Activated CD4-positive, alpha-beta memory T cell treated with anti-CD3 and anti-CD28 coated beads, Interleukin-2, amount 10 ng/mL, durations not matched to agents 7 days and 5 days (primary cell): ENCODE measurements at regions not wholly inside any gene's neighbourhood (a gene's known extent, or its start where the extent isn't known, plus 50 kb on each side); places are given as distances from the start of the nearest gene placed in this dataset.

ENCODE experiments used
- CTCF ChIA-PET: fragments of 350-600 bp; sonication (Branson Sonifier 250); formaldehyde crosslinking; loops from one replicate; lab custom pipeline; 2021; ENCODE audit warnings: antibody characterized with exemption, inconsistent platforms; lab: Charles Lee
- POLR2A ChIA-PET: fragments of 350-600 bp; sonication (Branson Sonifier 250); formaldehyde crosslinking; loops from one replicate; lab custom pipeline; 2021; ENCODE audit warnings: antibody characterized with exemption; lab: Charles Lee
- DNase-seq: peaks from one replicate; pipeline ENCODE4 v3.0.0-alpha.2; 2020
- H3K27ac Mint-ChIP-seq: one replicate; pipeline ENCODE4 v1.8.0; 2021; ENCODE audit warnings: mild to moderate bottlenecking, mixed read lengths
- H3K27me3 Mint-ChIP-seq: one replicate; pipeline ENCODE4 v1.8.0; 2021; ENCODE audit warnings: mixed read lengths
- H3K36me3 Mint-ChIP-seq: one replicate; pipeline ENCODE4 v1.8.0; 2021; ENCODE audit warnings: low read depth, mixed read lengths
- H3K4me1 Mint-ChIP-seq: one replicate; pipeline ENCODE4 v1.8.0; 2021; ENCODE audit warnings: mixed read lengths
- H3K4me3 Mint-ChIP-seq: one replicate; pipeline ENCODE4 v1.8.0; 2021; ENCODE audit warnings: mild to moderate bottlenecking, mixed read lengths
- H3K9me3 Mint-ChIP-seq: one replicate; pipeline ENCODE4 v1.8.0; 2021; ENCODE audit warnings: mixed read lengths

GRCh38 chr20:53755733-53756531 lies 162.3 kb upstream of the ZNF217 start:
- Mint-ChIP-seq H3K4me1 (peaks cover 52% of the 10 kb centered on the region), H3K36me3 (no peaks in the 10 kb centered on the region), H3K27me3 (no peaks in the 10 kb centered on the region), H3K4me3 (no peak overlapping the region), H3K27ac (no peak overlapping the region), H3K9me3 (no peaks in the 10 kb centered on the region)
- ChIA-PET POLR2A (interaction anchor here (1.5 to 1.6 kb wide), 2 partner anchors 19 to 95 kb away, joined by 3 to 4 read pairs; no protein-coding TSS in a partner anchor), CTCF (interaction anchor here (1.0 to 1.5 kb wide), 2 partner anchors 159 to 184 kb away, joined by 4 to 5 read pairs; no protein-coding TSS in a partner anchor)
- no peak for DNase-seq

GRCh38 chr20:53753880-53754459 lies 160.3 kb upstream of the ZNF217 start:
- Mint-ChIP-seq H3K36me3 (no peaks in the 10 kb centered on the region), H3K27me3 (no peaks in the 10 kb centered on the region), H3K9me3 (no peaks in the 10 kb centered on the region), H3K4me1 (peaks cover 66% of the 10 kb centered on the region), H3K27ac (peak overlapping the region; percentile 96), H3K4me3 (peak overlapping the region; percentile 25)
- DNase-seq: no peak
- ChIA-PET POLR2A (interaction anchor here (0.8 to 3.5 kb wide), 22 partner anchors 13 to 196 kb away, joined by 3 to 16 read pairs (median 4); partner anchors contain the start of gene ZNF217), CTCF (interaction anchor here (0.6 to 1.2 kb wide), 6 partner anchors 12 to 180 kb away, joined by 3 to 4 read pairs (median 3); no protein-coding TSS in a partner anchor)

GRCh38 chr20:53752971-53753879 lies 159.6 kb upstream of the ZNF217 start:
- no peaks in the 10 kb centered on the region for H3K27me3 Mint-ChIP-seq
- peaks cover 73% of the 10 kb centered on the region for H3K4me1 Mint-ChIP-seq
- DNase-seq: no peak
- no peak overlapping the region for H3K4me3 Mint-ChIP-seq
- CTCF ChIA-PET: interaction anchor here (1.2 to 1.5 kb wide), 3 partner anchors 162 to 174 kb away, joined by 3 to 5 read pairs (median 3); no protein-coding TSS in a partner anchor
- peak overlapping the region; percentile 96 for H3K27ac Mint-ChIP-seq
- no peaks in the 10 kb centered on the region for H3K36me3 Mint-ChIP-seq
- H3K9me3 Mint-ChIP-seq: no peaks in the 10 kb centered on the region
- POLR2A ChIA-PET: interaction anchor here (0.9 to 3.5 kb wide), 12 partner anchors 12 to 197 kb away, joined by 3 to 16 read pairs (median 7); partner anchors contain the start of gene ZNF217

- DNase-seq: no peak
- H3K36me3 Mint-ChIP-seq: no peaks in the 10 kb centered on the region
- H3K9me3 Mint-ChIP-seq: no peaks in the 10 kb centered on the region
- CTCF ChIA-PET: interaction anchor here (1.5 kb wide), 1 partner anchor 163 kb away, joined by 5 read pairs; no protein-coding TSS in a partner anchor
- peak overlapping the region; percentile 96 for H3K27ac Mint-ChIP-seq
- H3K27me3 Mint-ChIP-seq: no peaks in the 10 kb centered on the region
- POLR2A ChIA-PET: interaction anchor here (1.0 to 3.5 kb wide), 6 partner anchors 118 to 163 kb away, joined by 3 to 16 read pairs (median 9); partner anchors contain the start of gene ZNF217
- peaks cover 73% of the 10 kb centered on the region for H3K4me1 Mint-ChIP-seq
- H3K4me3 Mint-ChIP-seq: peak overlapping the region; percentile 29
Measured at GRCh38 chr20:53752583-53752970, 158.9 kb upstream of the ZNF217 start.

- CTCF ChIA-PET: interaction anchor here (0.5 to 1.6 kb wide), 6 partner anchors 10 to 164 kb away, joined by 3 to 6 read pairs (median 4); no protein-coding TSS in a partner anchor
- Mint-ChIP-seq H3K4me1 (peaks cover 73% of the 10 kb centered on the region), H3K36me3 (no peaks in the 10 kb centered on the region), H3K27me3 (no peaks in the 10 kb centered on the region), H3K9me3 (no peaks in the 10 kb centered on the region), H3K27ac (peak overlapping the region; percentile 96), H3K4me3 (peak overlapping the region; percentile 16)
- POLR2A ChIA-PET: interaction anchor here (0.7 to 3.5 kb wide), 23 partner anchors 10 to 198 kb away, joined by 3 to 16 read pairs (median 6); partner anchors contain the start of gene ZNF217
- DNase-seq: no peak
Measured at GRCh38 chr20:53751620-53752318, 158.1 kb upstream of the ZNF217 start.

GRCh38 chr20:53750827-53751619 lies 157.4 kb upstream of the ZNF217 start:
- Mint-ChIP-seq H3K4me1 (peaks cover 69% of the 10 kb centered on the region), H3K4me3 (peak overlapping the region; percentile 16), H3K36me3 (no peaks in the 10 kb centered on the region), H3K9me3 (no peaks in the 10 kb centered on the region), H3K27me3 (no peaks in the 10 kb centered on the region), H3K27ac (peak overlapping the region; percentile 96)
- ChIA-PET CTCF (interaction anchor here (0.5 to 1.6 kb wide), 7 partner anchors 10 to 165 kb away, joined by 3 to 6 read pairs (median 4); no protein-coding TSS in a partner anchor), POLR2A (interaction anchor here (0.7 to 3.5 kb wide), 22 partner anchors 9 to 199 kb away, joined by 3 to 16 read pairs (median 6); no protein-coding TSS in a partner anchor)
- peak; percentile 56 for DNase-seq

GRCh38 chr20:53749499-53749898 lies 155.9 kb upstream of the ZNF217 start:
- H3K27me3 Mint-ChIP-seq: no peaks in the 10 kb centered on the region
- H3K36me3 Mint-ChIP-seq: no peaks in the 10 kb centered on the region
- ChIA-PET POLR2A (interaction anchor here (0.6 to 1.2 kb wide), 3 partner anchors 19 to 151 kb away, joined by 3 read pairs; no protein-coding TSS in a partner anchor), CTCF (interaction anchor here (0.5 to 1.9 kb wide), 3 partner anchors 85 to 191 kb away, joined by 5 to 7 read pairs (median 5); no protein-coding TSS in a partner anchor)
- no peak overlapping the region for H3K4me3 Mint-ChIP-seq
- peaks cover 56% of the 10 kb centered on the region for H3K4me1 Mint-ChIP-seq
- peak overlapping the region; percentile 11 for H3K27ac Mint-ChIP-seq
- H3K9me3 Mint-ChIP-seq: no peaks in the 10 kb centered on the region
- no peak for DNase-seq

GRCh38 chr20:53748821-53749421 lies 155.3 kb upstream of the ZNF217 start:
- H3K36me3 Mint-ChIP-seq: no peaks in the 10 kb centered on the region
- H3K27me3 Mint-ChIP-seq: no peaks in the 10 kb centered on the region
- H3K27ac Mint-ChIP-seq: peak overlapping the region; percentile 11
- CTCF ChIA-PET: interaction anchor here (0.5 to 1.9 kb wide), 5 partner anchors 12 to 191 kb away, joined by 3 to 7 read pairs (median 5); no protein-coding TSS in a partner anchor
- no peak for DNase-seq
- peaks cover 50% of the 10 kb centered on the region for H3K4me1 Mint-ChIP-seq
- no peaks in the 10 kb centered on the region for H3K9me3 Mint-ChIP-seq
- no peak overlapping the region for H3K4me3 Mint-ChIP-seq
- POLR2A ChIA-PET: interaction anchor here (0.6 to 1.2 kb wide), 4 partner anchors 9 to 152 kb away, joined by 3 read pairs; no protein-coding TSS in a partner anchor

GRCh38 chr20:53748176-53748575 lies 154.5 kb upstream of the ZNF217 start:
- ChIA-PET CTCF (interaction anchor here (1.1 to 1.9 kb wide), 3 partner anchors 12 to 187 kb away, joined by 3 to 7 read pairs (median 4); no protein-coding TSS in a partner anchor), POLR2A (interaction anchor here (0.9 kb wide), 1 partner anchor 8 kb away, joined by 3 read pairs; no protein-coding TSS in a partner anchor)
- H3K4me1 Mint-ChIP-seq: peaks cover 43% of the 10 kb centered on the region

GRCh38 chr20:53743607-53744260 lies 150.1 kb upstream of the ZNF217 start:
- ChIA-PET CTCF (no interaction called here), POLR2A (no interaction called here)
- H3K4me1 Mint-ChIP-seq: peaks cover 32% of the 10 kb centered on the region
- no peaks in the 10 kb centered on the region for H3K36me3 Mint-ChIP-seq
- no peaks in the 10 kb centered on the region for H3K9me3 Mint-ChIP-seq
- no peak for DNase-seq
- H3K27ac Mint-ChIP-seq: no peak overlapping the region
- H3K27me3 Mint-ChIP-seq: no peaks in the 10 kb centered on the region
- no peak overlapping the region for H3K4me3 Mint-ChIP-seq

More at GRCh38 chr20:53748176-53748575, 154.5 kb upstream of the ZNF217 start:
- no peaks in the 10 kb centered on the region for H3K27me3 Mint-ChIP-seq
- H3K27ac Mint-ChIP-seq: no peak overlapping the region
- DNase-seq: no peak
- no peaks in the 10 kb centered on the region for H3K36me3 Mint-ChIP-seq
- H3K9me3 Mint-ChIP-seq: no peaks in the 10 kb centered on the region
- H3K4me3 Mint-ChIP-seq: no peak overlapping the region
